ENCODE measurements at regions not wholly inside any gene's neighbourhood (a gene's known extent, or its start where the extent isn't known, plus 50 kb on each side); places are given as distances from the start of the nearest gene placed in this dataset.

DNA sequence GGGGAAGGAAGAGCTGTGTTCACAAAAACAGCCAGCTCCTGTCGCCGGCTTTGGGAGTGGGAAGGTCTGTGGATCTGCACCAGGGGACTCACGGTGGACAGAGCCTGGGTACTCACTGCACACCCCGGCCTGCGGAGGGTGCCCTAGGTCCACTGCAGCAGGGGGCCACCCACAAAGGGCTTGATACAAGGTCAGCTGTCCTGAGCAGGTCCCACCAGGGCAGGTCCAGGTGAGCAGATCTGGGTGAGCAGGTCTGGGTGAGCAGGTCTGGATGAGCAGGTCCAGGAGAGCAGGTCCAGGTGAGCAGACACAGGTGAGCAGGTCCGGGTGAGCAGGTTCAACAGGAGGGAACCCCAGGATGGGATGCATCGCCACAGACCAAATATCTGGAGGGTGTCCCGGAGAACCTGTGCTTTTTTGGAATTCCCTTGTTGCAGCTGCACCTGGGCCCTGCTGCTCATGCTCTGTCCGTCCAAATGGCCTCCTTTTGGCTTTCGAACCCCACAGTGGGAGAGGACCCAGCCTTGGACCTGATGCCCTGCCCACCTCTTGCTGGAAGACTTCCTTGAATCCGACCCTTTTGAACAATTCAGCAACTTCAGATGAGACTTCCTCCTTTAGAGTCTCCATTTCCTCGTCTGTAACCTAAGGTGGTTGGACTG is 485.3 kb downstream of the TBC1D22A start:
- TF ChIP-seq, protein P1, sequence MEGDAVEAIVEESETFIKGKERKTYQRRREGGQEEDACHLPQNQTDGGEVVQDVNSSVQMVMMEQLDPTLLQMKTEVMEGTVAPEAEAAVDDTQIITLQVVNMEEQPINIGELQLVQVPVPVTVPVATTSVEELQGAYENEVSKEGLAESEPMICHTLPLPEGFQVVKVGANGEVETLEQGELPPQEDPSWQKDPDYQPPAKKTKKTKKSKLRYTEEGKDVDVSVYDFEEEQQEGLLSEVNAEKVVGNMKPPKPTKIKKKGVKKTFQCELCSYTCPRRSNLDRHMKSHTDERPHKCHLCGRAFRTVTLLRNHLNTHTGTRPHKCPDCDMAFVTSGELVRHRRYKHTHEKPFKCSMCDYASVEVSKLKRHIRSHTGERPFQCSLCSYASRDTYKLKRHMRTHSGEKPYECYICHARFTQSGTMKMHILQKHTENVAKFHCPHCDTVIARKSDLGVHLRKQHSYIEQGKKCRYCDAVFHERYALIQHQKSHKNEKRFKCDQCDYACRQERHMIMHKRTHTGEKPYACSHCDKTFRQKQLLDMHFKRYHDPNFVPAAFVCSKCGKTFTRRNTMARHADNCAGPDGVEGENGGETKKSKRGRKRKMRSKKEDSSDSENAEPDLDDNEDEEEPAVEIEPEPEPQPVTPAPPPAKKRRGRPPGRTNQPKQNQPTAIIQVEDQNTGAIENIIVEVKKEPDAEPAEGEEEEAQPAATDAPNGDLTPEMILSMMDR (tag by site-specific recombination; IDR thresholded peaks at IDR 0.05) = no peak
- no peak for TF ChIP-seq ZNF335 (tag by site-specific recombination; conservative IDR thresholded peaks at IDR 0.05)
- no peak for TF ChIP-seq MZF1 (tag by site-specific recombination; IDR thresholded peaks at IDR 0.05; ENCODE audit: borderline replicate concordance)
- TF ChIP-seq YY1 (tag by site-specific recombination; IDR thresholded peaks at IDR 0.05) = no peak
- TF ChIP-seq ZNF140 (tag by site-specific recombination; IDR thresholded peaks at IDR 0.05) = no peak
- TF ChIP-seq, protein P2, sequence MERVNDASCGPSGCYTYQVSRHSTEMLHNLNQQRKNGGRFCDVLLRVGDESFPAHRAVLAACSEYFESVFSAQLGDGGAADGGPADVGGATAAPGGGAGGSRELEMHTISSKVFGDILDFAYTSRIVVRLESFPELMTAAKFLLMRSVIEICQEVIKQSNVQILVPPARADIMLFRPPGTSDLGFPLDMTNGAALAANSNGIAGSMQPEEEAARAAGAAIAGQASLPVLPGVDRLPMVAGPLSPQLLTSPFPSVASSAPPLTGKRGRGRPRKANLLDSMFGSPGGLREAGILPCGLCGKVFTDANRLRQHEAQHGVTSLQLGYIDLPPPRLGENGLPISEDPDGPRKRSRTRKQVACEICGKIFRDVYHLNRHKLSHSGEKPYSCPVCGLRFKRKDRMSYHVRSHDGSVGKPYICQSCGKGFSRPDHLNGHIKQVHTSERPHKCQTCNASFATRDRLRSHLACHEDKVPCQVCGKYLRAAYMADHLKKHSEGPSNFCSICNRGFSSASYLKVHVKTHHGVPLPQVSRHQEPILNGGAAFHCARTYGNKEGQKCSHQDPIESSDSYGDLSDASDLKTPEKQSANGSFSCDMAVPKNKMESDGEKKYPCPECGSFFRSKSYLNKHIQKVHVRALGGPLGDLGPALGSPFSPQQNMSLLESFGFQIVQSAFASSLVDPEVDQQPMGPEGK (tag by site-specific recombination; IDR thresholded peaks at IDR 0.05) = no peak
- no peak for TF ChIP-seq ZNF776 (tag by site-specific recombination; IDR thresholded peaks at IDR 0.05; ENCODE audit: borderline replicate concordance)
- no peak for TF ChIP-seq KLF8 (tag by site-specific recombination; IDR thresholded peaks at IDR 0.05)
- TF ChIP-seq, protein P3, sequence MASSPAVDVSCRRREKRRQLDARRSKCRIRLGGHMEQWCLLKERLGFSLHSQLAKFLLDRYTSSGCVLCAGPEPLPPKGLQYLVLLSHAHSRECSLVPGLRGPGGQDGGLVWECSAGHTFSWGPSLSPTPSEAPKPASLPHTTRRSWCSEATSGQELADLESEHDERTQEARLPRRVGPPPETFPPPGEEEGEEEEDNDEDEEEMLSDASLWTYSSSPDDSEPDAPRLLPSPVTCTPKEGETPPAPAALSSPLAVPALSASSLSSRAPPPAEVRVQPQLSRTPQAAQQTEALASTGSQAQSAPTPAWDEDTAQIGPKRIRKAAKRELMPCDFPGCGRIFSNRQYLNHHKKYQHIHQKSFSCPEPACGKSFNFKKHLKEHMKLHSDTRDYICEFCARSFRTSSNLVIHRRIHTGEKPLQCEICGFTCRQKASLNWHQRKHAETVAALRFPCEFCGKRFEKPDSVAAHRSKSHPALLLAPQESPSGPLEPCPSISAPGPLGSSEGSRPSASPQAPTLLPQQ (tag by site-specific recombination; IDR thresholded peaks at IDR 0.05) = no peak
- TF ChIP-seq, protein P4, sequence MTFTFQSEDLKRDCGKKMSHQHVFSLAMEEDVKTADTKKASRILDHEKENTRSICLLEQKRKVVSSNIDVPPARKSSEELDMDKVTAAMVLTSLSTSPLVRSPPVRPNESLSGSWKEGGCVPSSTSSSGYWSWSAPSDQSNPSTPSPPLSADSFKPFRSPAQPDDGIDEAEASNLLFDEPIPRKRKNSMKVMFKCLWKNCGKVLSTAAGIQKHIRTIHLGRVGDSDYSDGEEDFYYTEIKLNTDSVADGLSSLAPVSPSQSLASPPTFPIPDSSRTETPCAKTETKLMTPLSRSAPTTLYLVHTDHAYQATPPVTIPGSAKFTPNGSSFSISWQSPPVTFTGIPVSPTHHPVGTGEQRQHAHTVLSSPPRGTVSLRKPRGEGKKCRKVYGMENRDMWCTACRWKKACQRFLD (tag by site-specific recombination; IDR thresholded peaks at IDR 0.05) = no peak
